ENCODE measurements at regions not wholly inside any gene's neighbourhood (a gene's known extent, or its start where the extent isn't known, plus 50 kb on each side); places are given as distances from the start of the nearest gene placed in this dataset.
"Not testable (repeated sequence)": the region's sequence is repeated elsewhere in the genome, so short reads cannot be mapped to it uniquely, and the experiment has no call there.

GRCh38 chr14:35213869-35214387 lies 78.3 kb upstream of the PSMA6 start:
- H2AFZ ChIP-seq (ENCODE audit: insufficient read depth, low read depth, low read length, poor library complexity, severe bottlenecking) = no peak overlapping the region
- intact Hi-C loops (cut with micrococcal nuclease) = loop anchor here in 1 of 2 donors (10.0 kb wide), 1 partner anchor 59 kb away; no protein-coding TSS in a partner anchor
- Mint-ChIP-seq H3K36me3 (peaks cover 18 to 22% of the 10 kb centered on the region in 2 donors), H3K27me3 (ENCODE audit: low read depth in 3 of 3) (no peaks in the 10 kb centered on the region), H3K4me1 (no peaks in the 10 kb centered on the region), H3K9me3 (no peaks in the 10 kb centered on the region), H3K4me3 (no peak overlapping the region), H3K27ac (no peak overlapping the region)
- no peaks in the 10 kb centered on the region for H3K4me1 ChIP-seq (ENCODE audit: control insufficient read depth in 1 of 2, insufficient read depth in 2 of 2, low read length in 2 of 2)
- H3K27ac ChIP-seq (ENCODE audit: low read depth in 1 of 2, low read length in 2 of 2) = no peak overlapping the region
- H3K9me3 ChIP-seq (replicated peaks in 1 of 2; ENCODE audit: control insufficient read depth in 1 of 2, insufficient read depth in 1 of 2, low read length in 2 of 2) = no peaks in the 10 kb centered on the region
- H3K36me3 ChIP-seq (replicated peaks in 1 of 2; ENCODE audit: control insufficient read depth in 1 of 2, insufficient read depth in 2 of 2, low read length in 2 of 2) = peaks cover 0 to 12% of the 10 kb centered on the region in 2 donors
- no peak overlapping the region for H3K9ac ChIP-seq (ENCODE audit: insufficient read depth, low read length, poor library complexity, severe bottlenecking)
- H3K4me2 ChIP-seq (replicated peaks; ENCODE audit: extremely low read depth, low read length, poor library complexity, severe bottlenecking) = no peak overlapping the region
- H3K79me2 ChIP-seq (ENCODE audit: insufficient read depth, low read length) = no peaks in the 10 kb centered on the region
- no peak for DNase-seq
- no peak for TF ChIP-seq CTCF (IDR thresholded peaks at IDR 0.05)
- no peaks in the 10 kb centered on the region for H4K20me1 ChIP-seq (ENCODE audit: insufficient read depth, low read length)
- no peaks in the 10 kb centered on the region for H3K27me3 ChIP-seq (ENCODE audit: control insufficient read depth in 2 of 2, insufficient read depth in 2 of 2, low read length in 2 of 2)
- no peak overlapping the region for H3K4me3 ChIP-seq (replicated peaks in 1 of 3; ENCODE audit: low read depth in 2 of 3, low read length in 3 of 3)

GRCh38 chr14:35214402-35214801 lies 77.8 kb upstream of the PSMA6 start:
- not testable (repeated sequence) for H3K4me2 ChIP-seq (replicated peaks; ENCODE audit: extremely low read depth, low read length, poor library complexity, severe bottlenecking); H3K4me1 Mint-ChIP-seq; H4K20me1 ChIP-seq (ENCODE audit: insufficient read depth, low read length); H3K4me3 Mint-ChIP-seq; H3K27ac ChIP-seq (ENCODE audit: low read depth in 1 of 2, low read length in 2 of 2); H3K79me2 ChIP-seq (ENCODE audit: insufficient read depth, low read length); H3K27me3 Mint-ChIP-seq (ENCODE audit: low read depth in 3 of 3); H3K27me3 ChIP-seq (ENCODE audit: control insufficient read depth in 2 of 2, insufficient read depth in 2 of 2, low read length in 2 of 2); H3K9me3 Mint-ChIP-seq; DNase-seq; H2AFZ ChIP-seq (ENCODE audit: insufficient read depth, low read depth, low read length, poor library complexity, severe bottlenecking); H3K9ac ChIP-seq (ENCODE audit: insufficient read depth, low read length, poor library complexity, severe bottlenecking); H3K4me1 ChIP-seq (ENCODE audit: control insufficient read depth in 1 of 2, insufficient read depth in 2 of 2, low read length in 2 of 2); H3K4me3 ChIP-seq (replicated peaks in 1 of 3; ENCODE audit: low read depth in 2 of 3, low read length in 3 of 3); H3K9me3 ChIP-seq (replicated peaks in 1 of 2; ENCODE audit: control insufficient read depth in 1 of 2, insufficient read depth in 1 of 2, low read length in 2 of 2)
- peak overlapping the region in 1 of 7 donors; percentile 35 for H3K27ac Mint-ChIP-seq
- intact Hi-C loops (cut with micrococcal nuclease) = loop anchor here in 1 of 2 donors (10.0 kb wide), 1 partner anchor 60 kb away; no protein-coding TSS in a partner anchor
- WGBS (ENCODE audit: insufficient coverage) = no CpG with 5 or more reads among the region's 4 CpGs
- H3K36me3 ChIP-seq (replicated peaks in 1 of 2; ENCODE audit: control insufficient read depth in 1 of 2, insufficient read depth in 2 of 2, low read length in 2 of 2) = peaks cover 0 to 17% of the 10 kb centered on the region in 2 donors
- H3K36me3 Mint-ChIP-seq = peaks cover 21 to 22% of the 10 kb centered on the region in 2 donors
